ENCODE measurements at regions not wholly inside any gene's neighbourhood (a gene's known extent, or its start where the extent isn't known, plus 50 kb on each side); places are given as distances from the start of the nearest gene placed in this dataset.

DNA sequence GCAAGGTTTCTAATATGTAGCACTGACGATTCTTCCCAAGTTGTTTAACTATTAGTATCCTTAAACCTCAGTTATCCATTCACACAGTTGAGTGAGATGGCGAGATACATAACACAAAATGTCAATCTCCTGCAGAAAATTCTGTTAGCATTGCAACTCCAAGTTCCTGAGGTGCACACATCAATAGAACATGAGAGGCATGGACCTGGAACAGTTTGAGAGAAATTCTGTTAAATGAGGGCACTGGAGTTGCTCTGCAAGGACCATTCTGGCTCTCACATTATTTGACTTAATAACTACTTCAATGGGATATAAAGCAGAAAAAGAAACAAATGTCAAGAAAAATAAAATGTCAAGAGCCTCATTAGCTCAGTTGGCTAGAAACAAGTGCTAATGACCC, 301.2 kb upstream of the DIAPH2 start:
- TF ChIP-seq, protein P1, sequence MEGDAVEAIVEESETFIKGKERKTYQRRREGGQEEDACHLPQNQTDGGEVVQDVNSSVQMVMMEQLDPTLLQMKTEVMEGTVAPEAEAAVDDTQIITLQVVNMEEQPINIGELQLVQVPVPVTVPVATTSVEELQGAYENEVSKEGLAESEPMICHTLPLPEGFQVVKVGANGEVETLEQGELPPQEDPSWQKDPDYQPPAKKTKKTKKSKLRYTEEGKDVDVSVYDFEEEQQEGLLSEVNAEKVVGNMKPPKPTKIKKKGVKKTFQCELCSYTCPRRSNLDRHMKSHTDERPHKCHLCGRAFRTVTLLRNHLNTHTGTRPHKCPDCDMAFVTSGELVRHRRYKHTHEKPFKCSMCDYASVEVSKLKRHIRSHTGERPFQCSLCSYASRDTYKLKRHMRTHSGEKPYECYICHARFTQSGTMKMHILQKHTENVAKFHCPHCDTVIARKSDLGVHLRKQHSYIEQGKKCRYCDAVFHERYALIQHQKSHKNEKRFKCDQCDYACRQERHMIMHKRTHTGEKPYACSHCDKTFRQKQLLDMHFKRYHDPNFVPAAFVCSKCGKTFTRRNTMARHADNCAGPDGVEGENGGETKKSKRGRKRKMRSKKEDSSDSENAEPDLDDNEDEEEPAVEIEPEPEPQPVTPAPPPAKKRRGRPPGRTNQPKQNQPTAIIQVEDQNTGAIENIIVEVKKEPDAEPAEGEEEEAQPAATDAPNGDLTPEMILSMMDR (IDR thresholded peaks at IDR 0.05; ENCODE audit: extremely low read depth, low read depth, low read length): no peak
- Histone ChIP-seq H3K9me3 (ENCODE audit: low read depth, low read length) (no peaks in the 10 kb centered on the region), H4K20me1 (ENCODE audit: insufficient read depth, low read length) (no peaks in the 10 kb centered on the region), H3K4me2 (ENCODE audit: insufficient read depth, low read length) (no peak overlapping the region), H3K79me2 (ENCODE audit: insufficient read depth, low read length) (no peaks in the 10 kb centered on the region), H3K27me3 (ENCODE audit: insufficient read depth, low read length) (no peaks in the 10 kb centered on the region), H3K4me3 (ENCODE audit: insufficient read depth, low read length) (no peak overlapping the region), H2AFZ (ENCODE audit: low read length) (no peak overlapping the region), H3K36me3 (ENCODE audit: insufficient read depth, low read length) (no peaks in the 10 kb centered on the region), H3K27ac (ENCODE audit: low read depth, low read length) (no peak overlapping the region), H3K4me1 (ENCODE audit: insufficient read depth, low read length) (no peaks in the 10 kb centered on the region)
- DNase-seq (ENCODE audit: insufficient read length, low spot score, missing footprints): no peak

DNA sequence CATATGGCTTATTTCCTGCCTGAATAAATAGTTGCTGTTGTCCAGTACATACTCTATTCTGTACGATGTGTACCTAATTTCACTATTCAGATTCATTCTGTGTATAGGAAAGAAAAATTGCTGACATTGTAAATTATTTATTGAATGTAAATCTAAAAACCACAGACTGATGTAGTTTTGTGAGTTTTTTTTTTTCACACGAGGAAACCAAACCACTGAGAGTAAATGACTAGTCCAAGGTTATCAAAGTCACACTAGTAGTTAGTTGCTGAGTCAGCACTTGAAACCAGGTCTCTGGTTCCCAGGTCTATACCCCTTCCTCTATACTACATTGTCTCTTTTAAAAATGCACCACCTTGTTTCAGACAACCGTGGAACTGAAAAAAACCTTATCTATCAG, 298.3 kb upstream of the DIAPH2 start:
- DNase-seq (ENCODE audit: insufficient read length, low spot score, missing footprints): no peak
- H4K20me1 ChIP-seq (ENCODE audit: insufficient read depth, low read length): no peaks in the 10 kb centered on the region

DNA sequence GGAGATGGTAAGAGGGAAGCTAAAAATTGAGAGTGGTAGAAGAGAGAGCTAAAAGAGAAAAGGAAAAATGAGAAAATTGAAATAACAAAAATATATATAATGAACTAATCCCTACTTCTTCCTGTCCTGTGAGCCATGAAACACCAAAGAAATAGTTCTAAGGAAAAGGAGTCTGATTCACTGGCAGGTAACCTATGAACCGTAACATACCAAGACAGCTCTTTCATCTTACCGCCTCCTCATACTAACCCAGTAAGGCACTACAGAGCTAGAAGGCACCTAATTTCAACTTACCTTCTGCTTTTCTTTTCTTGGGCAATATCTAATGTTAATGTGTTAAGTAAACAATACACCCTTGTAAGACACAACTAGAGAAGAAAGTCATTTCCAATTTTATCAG, 297.7 kb upstream of the DIAPH2 start:
- Histone ChIP-seq H3K27me3 (ENCODE audit: insufficient read depth, low read length) (no peaks in the 10 kb centered on the region), H3K4me1 (ENCODE audit: insufficient read depth, low read length) (no peaks in the 10 kb centered on the region), H2AFZ (ENCODE audit: low read length) (no peak overlapping the region), H4K20me1 (ENCODE audit: insufficient read depth, low read length) (no peaks in the 10 kb centered on the region), H3K79me2 (ENCODE audit: insufficient read depth, low read length) (no peaks in the 10 kb centered on the region), H3K27ac (ENCODE audit: low read depth, low read length) (no peak overlapping the region), H3K36me3 (ENCODE audit: insufficient read depth, low read length) (no peaks in the 10 kb centered on the region), H3K4me2 (ENCODE audit: insufficient read depth, low read length) (no peak overlapping the region), H3K9me3 (ENCODE audit: low read depth, low read length) (no peaks in the 10 kb centered on the region), H3K4me3 (ENCODE audit: insufficient read depth, low read length) (no peak overlapping the region)
- DNase-seq (ENCODE audit: insufficient read length, low spot score, missing footprints): no peak
- TF ChIP-seq, protein P1 (IDR thresholded peaks at IDR 0.05; ENCODE audit: extremely low read depth, low read depth, low read length): no peak

More for the DNA sequence above, 298.3 kb upstream of the DIAPH2 start:
- Histone ChIP-seq H3K36me3 (ENCODE audit: insufficient read depth, low read length) (no peaks in the 10 kb centered on the region), H3K4me2 (ENCODE audit: insufficient read depth, low read length) (no peak overlapping the region), H3K4me1 (ENCODE audit: insufficient read depth, low read length) (no peaks in the 10 kb centered on the region), H3K79me2 (ENCODE audit: insufficient read depth, low read length) (no peaks in the 10 kb centered on the region), H3K27ac (ENCODE audit: low read depth, low read length) (no peak overlapping the region), H3K9me3 (ENCODE audit: low read depth, low read length) (no peaks in the 10 kb centered on the region), H3K27me3 (ENCODE audit: insufficient read depth, low read length) (no peaks in the 10 kb centered on the region), H3K4me3 (ENCODE audit: insufficient read depth, low read length) (no peak overlapping the region), H2AFZ (ENCODE audit: low read length) (no peak overlapping the region)
- TF ChIP-seq, protein P1 (IDR thresholded peaks at IDR 0.05; ENCODE audit: extremely low read depth, low read depth, low read length): no peak

DNA sequence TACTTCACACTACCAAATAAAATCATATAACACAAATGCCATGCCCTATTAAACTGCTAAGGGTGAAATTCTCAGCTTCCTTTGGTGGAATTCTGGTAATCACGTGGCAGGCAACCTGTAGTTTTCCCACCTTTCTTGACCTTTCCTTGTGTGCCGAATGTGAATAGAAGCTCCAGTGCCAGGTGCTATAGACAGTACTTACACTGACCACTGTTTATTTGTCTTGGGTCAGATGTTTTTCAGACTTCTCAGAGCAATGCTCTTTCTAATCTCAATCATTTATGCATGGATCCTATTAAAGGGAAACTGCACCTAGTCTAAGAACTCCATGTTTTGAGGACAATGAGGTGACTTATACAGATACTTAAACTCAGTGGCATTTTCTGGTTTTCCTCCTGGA, 296.8 kb upstream of the DIAPH2 start:
- Histone ChIP-seq H4K20me1 (ENCODE audit: insufficient read depth, low read length) (no peaks in the 10 kb centered on the region), H3K9me3 (ENCODE audit: low read depth, low read length) (no peaks in the 10 kb centered on the region), H3K4me3 (ENCODE audit: insufficient read depth, low read length) (no peak overlapping the region), H3K27me3 (ENCODE audit: insufficient read depth, low read length) (no peaks in the 10 kb centered on the region), H3K27ac (ENCODE audit: low read depth, low read length) (no peak overlapping the region), H3K79me2 (ENCODE audit: insufficient read depth, low read length) (no peaks in the 10 kb centered on the region), H2AFZ (ENCODE audit: low read length) (no peak overlapping the region), H3K36me3 (ENCODE audit: insufficient read depth, low read length) (no peaks in the 10 kb centered on the region), H3K4me2 (ENCODE audit: insufficient read depth, low read length) (no peak overlapping the region), H3K4me1 (ENCODE audit: insufficient read depth, low read length) (no peaks in the 10 kb centered on the region)
- no peak for DNase-seq (ENCODE audit: insufficient read length, low spot score, missing footprints)
- TF ChIP-seq, protein P1 (IDR thresholded peaks at IDR 0.05; ENCODE audit: extremely low read depth, low read depth, low read length): no peak
